Body of pancreas (tissue), 4 donors: ENCODE measurements at regions not wholly inside any gene's neighbourhood (a gene's known extent, or its start where the extent isn't known, plus 50 kb on each side); places are given as distances from the start of the nearest gene placed in this dataset.

Experiments used
- CTCF ChIP-seq, 7 experiments: fragments of 450-650 bp in 4 of 7; fragments of 200-600 bp in 3 of 7; sonication (generic) in 3 of 7; IDR thresholded peaks; one replicate each; pipeline ENCODE4 v1.5.1; 2016 to 2019; ENCODE audit warnings: antibody characterized with exemption in 7 of 7
- POLR2A ChIP-seq, 3 donors: fragments of 450-650 bp; IDR thresholded peaks; one replicate each; pipeline ENCODE4 v1.6.1; 2016; ENCODE audit warnings: antibody characterized with exemption in 3 of 3, mild to moderate bottlenecking in 2 of 3

- TF ChIP-seq CTCF (IDR thresholded peaks at IDR 0.05) (no peak), POLR2A (IDR thresholded peaks at IDR 0.05) (no peak)
Observed at GRCh38 chr3:69463531-69463930, 77.6 kb upstream of the FRMD4B start.
